ENCODE measurements at regions not wholly inside any gene's neighbourhood (a gene's known extent, or its start where the extent isn't known, plus 50 kb on each side); places are given as distances from the start of the nearest gene placed in this dataset.

- TF ChIP-seq CTCF (IDR thresholded peaks at IDR 0.05) (no peak), POLR2A (IDR thresholded peaks at IDR 0.05) (no peak), EP300 (IDR thresholded peaks at IDR 0.05) (no peak)
Measured at GRCh38 chr11:134510233-134511040, 98.4 kb upstream of the B3GAT1 start.
